Mesendoderm (in vitro differentiated cells): ENCODE measurements at regions not wholly inside any gene's neighbourhood (a gene's known extent, or its start where the extent isn't known, plus 50 kb on each side); places are given as distances from the start of the nearest gene placed in this dataset.

Experiments used
- DNase-seq: peaks from one replicate; pipeline ENCODE4 v3.0.0; 2013
- H2AK5ac ChIP-seq: 2 replicates; pipeline ENCODE4 v1.6.1; 2013; ENCODE audit warnings: low read length, inconsistent platforms
- H2BK120ac ChIP-seq: 2 replicates; pipeline ENCODE4 v1.6.1; 2013; ENCODE audit warnings: low read depth, mild to moderate bottlenecking, low read length, moderate library complexity, mixed read lengths
- H2BK15ac ChIP-seq: replicated peaks from 2 replicates; pipeline ENCODE4 v1.6.1; 2013; ENCODE audit warnings: low read depth, mild to moderate bottlenecking, moderate library complexity
- H2BK5ac ChIP-seq: 2 replicates; pipeline ENCODE4 v1.6.1; 2013; ENCODE audit warnings: low read length, inconsistent platforms
- H3K18ac ChIP-seq: 2 replicates; pipeline ENCODE4 v1.6.1; 2013; ENCODE audit warnings: mild to moderate bottlenecking, low read length, mixed read lengths
- H3K23ac ChIP-seq: one replicate; pipeline ENCODE4 v1.6.1; 2013; ENCODE audit warnings: low read length
- H3K27ac ChIP-seq: 2 replicates; pipeline ENCODE4 v1.5.1; 2013; ENCODE audit warnings: low read depth, mild to moderate bottlenecking, inconsistent platforms, low read length, moderate library complexity
- H3K27me3 ChIP-seq: 2 replicates; pipeline ENCODE4 v1.6.1; 2013; ENCODE audit warnings: low read length, control low read depth, mild to moderate bottlenecking, inconsistent platforms; ENCODE audit not compliant: insufficient read depth, poor library complexity
- H3K36me3 ChIP-seq: 2 replicates; pipeline ENCODE4 v1.6.1; 2013; ENCODE audit warnings: low read length, inconsistent platforms; ENCODE audit not compliant: control insufficient read depth, insufficient read depth
- H3K4ac ChIP-seq: one replicate; pipeline ENCODE4 v1.6.1; 2013; ENCODE audit warnings: low read depth, mild to moderate bottlenecking, low read length, moderate library complexity
- H3K4me1 ChIP-seq: 2 replicates; pipeline ENCODE4 v1.6.1; 2013; ENCODE audit warnings: low read depth, low read length, inconsistent platforms; ENCODE audit not compliant: control insufficient read depth
- H3K4me2 ChIP-seq: 2 replicates; pipeline ENCODE4 v1.6.1; 2013; ENCODE audit warnings: low read length
- H3K4me3 ChIP-seq: 2 replicates; pipeline ENCODE4 v1.5.1; 2013; ENCODE audit warnings: mild to moderate bottlenecking, low read length
- H3K56ac ChIP-seq: one replicate; pipeline ENCODE4 v1.6.1; 2013; ENCODE audit warnings: low read length
- H3K79me1 ChIP-seq: 2 replicates; pipeline ENCODE4 v1.6.1; 2013; ENCODE audit warnings: low read length, inconsistent platforms
- H3K79me2 ChIP-seq: 2 replicates; pipeline ENCODE4 v1.6.1; 2013; ENCODE audit warnings: mild to moderate bottlenecking, low read length; ENCODE audit not compliant: control insufficient read depth, insufficient read depth
- H3K9ac ChIP-seq: 2 replicates; pipeline ENCODE4 v1.6.1; 2013; ENCODE audit warnings: low read length, inconsistent platforms
- H4K5ac ChIP-seq: one replicate; pipeline ENCODE4 v1.6.1; 2013; ENCODE audit warnings: low read length
- H4K8ac ChIP-seq: one replicate; pipeline ENCODE4 v1.6.1; 2013; ENCODE audit warnings: low read depth, mild to moderate bottlenecking, control low read depth, low read length, moderate library complexity
- WGBS: extraction: QIAGEN DNeasy Blood & Tissue Kit; methylation state at CpG from one replicate; pipeline ENCODE4 v1.1.7; 2013; ENCODE audit warnings: low lambda C conversion rate, missing lambda C conversion rate; ENCODE audit not compliant: insufficient coverage; ENCODE audit errors: extremely low coverage; 5-methylcytosine and 5-hydroxymethylcytosine counted together

GRCh38 chr1:88035578-88035977 lies 648.5 kb upstream of the PKN2 start:
- Histone ChIP-seq H2BK120ac (no peak overlapping the region), H3K4me3 (no peak overlapping the region), H3K4ac (no peak overlapping the region), H3K27ac (no peak overlapping the region), H3K56ac (no peak overlapping the region), H3K79me2 (no peaks in the 10 kb centered on the region), H2BK15ac (no peak overlapping the region), H4K8ac (no peak overlapping the region), H4K5ac (no peak overlapping the region), H3K23ac (no peak overlapping the region), H2BK5ac (no peak overlapping the region), H3K9ac (no peak overlapping the region), H2AK5ac (no peak overlapping the region), H3K4me1 (no peaks in the 10 kb centered on the region), H3K36me3 (no peaks in the 10 kb centered on the region), H3K79me1 (no peaks in the 10 kb centered on the region), H3K27me3 (no peaks in the 10 kb centered on the region), H3K4me2 (no peak overlapping the region), H3K18ac (no peak overlapping the region)
- WGBS = no CpG with 5 or more reads among the region's 8 CpGs
- no peak for DNase-seq

DNA sequence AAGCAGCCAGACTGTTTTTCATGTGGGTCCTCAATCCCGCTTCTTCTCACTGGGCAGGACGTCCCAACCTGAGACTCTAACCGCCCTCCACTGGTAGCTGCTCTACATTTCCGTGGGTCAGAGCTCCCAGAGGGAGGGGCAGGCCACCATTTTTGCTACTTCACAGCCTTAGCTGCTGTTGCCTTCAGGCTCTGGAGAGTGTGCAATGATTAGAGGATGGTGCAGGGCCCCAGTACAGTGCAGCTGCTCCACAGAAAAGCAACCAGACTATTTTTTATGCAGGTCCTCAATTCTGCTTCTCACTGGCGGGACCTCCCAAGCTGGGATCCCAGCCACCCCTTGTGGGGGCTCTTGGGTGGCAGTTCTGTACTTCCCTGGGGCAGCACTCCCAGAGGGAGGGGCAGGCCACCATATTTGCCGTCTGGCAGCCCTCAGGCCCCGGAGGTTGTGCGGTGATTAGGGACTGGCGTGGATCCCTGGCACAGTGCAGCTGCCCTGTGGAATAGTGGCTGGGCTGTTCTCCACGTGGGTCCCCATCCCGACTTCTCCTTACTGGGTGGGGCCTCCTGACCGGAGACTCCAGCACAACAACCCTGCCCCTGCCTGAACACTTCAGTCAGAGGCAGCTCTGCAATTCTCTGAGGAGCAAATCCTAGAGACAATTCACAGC lies 647.6 kb upstream of the PKN2 start:
- Histone ChIP-seq H4K8ac (no peak overlapping the region), H2AK5ac (no peak overlapping the region), H3K27me3 (no peaks in the 10 kb centered on the region), H3K56ac (no peak overlapping the region), H3K18ac (no peak overlapping the region), H3K79me1 (no peaks in the 10 kb centered on the region), H3K9ac (no peak overlapping the region), H4K5ac (no peak overlapping the region), H3K23ac (no peak overlapping the region), H3K36me3 (no peaks in the 10 kb centered on the region), H3K4me3 (no peak overlapping the region), H3K79me2 (no peaks in the 10 kb centered on the region), H2BK15ac (no peak overlapping the region), H3K4me1 (no peaks in the 10 kb centered on the region), H3K27ac (no peak overlapping the region), H2BK120ac (no peak overlapping the region), H3K4ac (no peak overlapping the region), H2BK5ac (no peak overlapping the region), H3K4me2 (no peak overlapping the region)
- no peak for DNase-seq
- WGBS = no CpG with 5 or more reads among the region's 12 CpGs

- H3K23ac ChIP-seq = no peak overlapping the region
- H4K5ac ChIP-seq = no peak overlapping the region
- H3K4ac ChIP-seq = no peak overlapping the region
- no peaks in the 10 kb centered on the region for H3K27me3 ChIP-seq
- H2BK15ac ChIP-seq = no peak overlapping the region
- no peak overlapping the region for H3K4me2 ChIP-seq
- no peaks in the 10 kb centered on the region for H3K36me3 ChIP-seq
- no peak for DNase-seq
- no peak overlapping the region for H2BK120ac ChIP-seq
- H3K79me2 ChIP-seq = no peaks in the 10 kb centered on the region
- H3K9ac ChIP-seq = no peak overlapping the region
- WGBS = no CpG with 5 or more reads among the region's 1 CpG
- H3K18ac ChIP-seq = no peak overlapping the region
- no peaks in the 10 kb centered on the region for H3K79me1 ChIP-seq
- H2AK5ac ChIP-seq = no peak overlapping the region
- H4K8ac ChIP-seq = no peak overlapping the region
- no peaks in the 10 kb centered on the region for H3K4me1 ChIP-seq
- H2BK5ac ChIP-seq = no peak overlapping the region
- no peak overlapping the region for H3K56ac ChIP-seq
- no peak overlapping the region for H3K4me3 ChIP-seq
- no peak overlapping the region for H3K27ac ChIP-seq
These were observed 644.8 kb upstream of the PKN2 start for GRCh38 chr1:88039240-88039639.

DNA sequence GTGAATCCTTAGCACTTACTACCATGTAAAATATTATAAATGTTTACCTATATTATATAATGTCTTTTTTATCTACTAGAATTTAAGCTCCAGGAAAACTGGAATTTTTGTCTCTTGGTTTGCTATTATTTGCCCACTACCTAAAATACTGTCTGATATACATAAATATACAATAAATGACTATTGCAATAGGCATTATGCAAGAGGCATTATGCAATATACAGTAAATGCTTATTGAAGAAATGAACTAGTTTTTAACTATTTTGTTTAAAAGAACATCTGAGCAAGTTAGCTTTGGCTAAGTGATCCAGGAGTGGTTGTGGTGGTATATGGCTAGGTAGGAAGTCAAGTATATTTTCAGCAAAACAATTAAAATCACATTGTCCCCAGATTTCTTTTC lies 640.2 kb upstream of the PKN2 start:
- Histone ChIP-seq H3K27me3 (no peaks in the 10 kb centered on the region), H3K36me3 (no peaks in the 10 kb centered on the region), H3K4me3 (no peak overlapping the region), H3K18ac (no peak overlapping the region), H2BK15ac (no peak overlapping the region), H3K56ac (no peak overlapping the region), H4K5ac (no peak overlapping the region), H2BK5ac (no peak overlapping the region), H2BK120ac (no peak overlapping the region), H3K79me1 (no peaks in the 10 kb centered on the region), H3K4me1 (no peaks in the 10 kb centered on the region), H3K4ac (no peak overlapping the region), H2AK5ac (no peak overlapping the region), H3K23ac (no peak overlapping the region), H3K79me2 (no peaks in the 10 kb centered on the region), H3K9ac (no peak overlapping the region), H3K27ac (no peak overlapping the region), H4K8ac (no peak overlapping the region), H3K4me2 (no peak overlapping the region)
- no peak for DNase-seq

DNA sequence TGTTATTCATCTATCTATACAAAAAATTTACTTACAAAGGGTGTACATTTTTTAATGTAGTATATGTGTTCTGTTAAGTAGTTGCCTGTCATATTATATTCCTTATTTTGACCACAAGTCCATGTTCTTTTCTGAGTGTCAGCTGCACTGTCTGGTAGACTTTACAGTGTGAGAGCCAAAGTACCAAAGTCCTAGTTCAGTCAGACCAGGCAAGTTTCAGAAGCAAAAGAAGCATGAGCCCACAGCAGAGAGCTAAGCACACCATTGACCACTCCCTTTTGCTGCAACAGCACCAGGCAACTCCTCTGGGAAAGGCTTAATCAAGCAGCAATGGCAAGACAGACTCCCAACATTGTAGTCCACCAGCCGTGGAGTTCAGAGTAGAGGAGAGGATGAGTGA lies 631.9 kb upstream of the PKN2 start:
- no peak for DNase-seq
- no peak overlapping the region for H3K4me3 ChIP-seq
- H3K4ac ChIP-seq = no peak overlapping the region
- H3K79me2 ChIP-seq = no peaks in the 10 kb centered on the region
- no peak overlapping the region for H2AK5ac ChIP-seq
- no peak overlapping the region for H2BK5ac ChIP-seq
- H3K27me3 ChIP-seq = no peaks in the 10 kb centered on the region
- H3K4me1 ChIP-seq = no peaks in the 10 kb centered on the region
- H4K5ac ChIP-seq = no peak overlapping the region
- H3K36me3 ChIP-seq = no peaks in the 10 kb centered on the region
- H3K4me2 ChIP-seq = no peak overlapping the region
- no peak overlapping the region for H2BK120ac ChIP-seq
- H3K9ac ChIP-seq = no peak overlapping the region
- H3K27ac ChIP-seq = no peak overlapping the region
- H3K79me1 ChIP-seq = no peaks in the 10 kb centered on the region
- no CpG with 5 or more reads among the region's 1 CpG for WGBS
- H3K56ac ChIP-seq = no peak overlapping the region
- no peak overlapping the region for H3K18ac ChIP-seq
- no peak overlapping the region for H2BK15ac ChIP-seq
- H4K8ac ChIP-seq = no peak overlapping the region
- no peak overlapping the region for H3K23ac ChIP-seq

DNA sequence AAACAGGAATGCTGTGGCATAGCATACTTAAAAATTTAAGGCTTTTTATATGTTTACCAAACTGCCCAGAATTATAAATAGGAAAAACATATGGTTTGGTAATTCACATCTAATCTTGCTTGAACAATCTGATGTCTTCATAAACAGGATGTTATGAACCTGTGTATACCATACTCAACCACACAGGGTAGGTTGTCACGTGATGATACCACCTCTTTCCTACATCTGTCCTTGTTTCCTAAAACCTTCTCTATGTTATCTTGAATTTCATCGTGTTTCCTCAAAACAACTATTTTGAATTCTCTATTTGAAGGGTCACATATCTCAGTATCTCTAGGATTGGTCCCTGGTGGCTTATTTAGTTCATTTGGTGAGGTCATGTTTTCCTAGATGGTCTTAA lies 631.0 kb upstream of the PKN2 start:
- no peak overlapping the region for H3K4me2 ChIP-seq
- H3K4me3 ChIP-seq = no peak overlapping the region

More for the DNA sequence above, 631.0 kb upstream of the PKN2 start:
- Histone ChIP-seq H3K27ac (no peak overlapping the region), H3K4me1 (no peaks in the 10 kb centered on the region), H3K79me2 (no peaks in the 10 kb centered on the region), H3K23ac (no peak overlapping the region), H3K36me3 (no peaks in the 10 kb centered on the region), H3K4ac (no peak overlapping the region), H4K5ac (no peak overlapping the region), H2BK5ac (no peak overlapping the region), H3K27me3 (no peaks in the 10 kb centered on the region), H2AK5ac (no peak overlapping the region), H3K18ac (no peak overlapping the region), H4K8ac (no peak overlapping the region), H3K56ac (no peak overlapping the region), H2BK120ac (no peak overlapping the region), H2BK15ac (no peak overlapping the region), H3K9ac (no peak overlapping the region), H3K79me1 (no peaks in the 10 kb centered on the region)
- no CpG with 5 or more reads among the region's 2 CpGs for WGBS
- no peak for DNase-seq
